ENCODE measurements at regions not wholly inside any gene's neighbourhood (a gene's known extent, or its start where the extent isn't known, plus 50 kb on each side); places are given as distances from the start of the nearest gene placed in this dataset.

DNA sequence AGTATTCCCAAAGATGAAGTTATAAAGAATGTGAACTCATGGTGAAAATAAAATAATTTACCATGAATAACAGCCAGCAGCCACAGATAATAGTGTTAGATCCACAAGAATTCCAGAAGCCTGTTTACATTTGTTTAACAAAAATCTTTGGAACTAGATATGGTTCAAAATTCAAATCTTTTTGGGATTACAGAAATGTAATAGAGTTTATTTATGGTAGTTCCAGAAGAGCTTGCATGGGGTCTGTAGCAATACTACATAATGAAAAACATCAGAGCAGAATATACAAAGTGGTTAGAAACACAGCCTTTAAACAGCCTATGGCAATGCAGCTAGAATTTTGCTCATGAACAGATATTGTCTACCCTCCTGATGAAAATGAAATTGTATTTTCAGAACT lies 179.1 kb downstream of the RDH14 start:
- ATAC-seq (ENCODE audit: low FRiP score) (no peak), DNase-seq (ENCODE audit: low spot score) (no peak)
- TF ChIP-seq, protein P1, sequence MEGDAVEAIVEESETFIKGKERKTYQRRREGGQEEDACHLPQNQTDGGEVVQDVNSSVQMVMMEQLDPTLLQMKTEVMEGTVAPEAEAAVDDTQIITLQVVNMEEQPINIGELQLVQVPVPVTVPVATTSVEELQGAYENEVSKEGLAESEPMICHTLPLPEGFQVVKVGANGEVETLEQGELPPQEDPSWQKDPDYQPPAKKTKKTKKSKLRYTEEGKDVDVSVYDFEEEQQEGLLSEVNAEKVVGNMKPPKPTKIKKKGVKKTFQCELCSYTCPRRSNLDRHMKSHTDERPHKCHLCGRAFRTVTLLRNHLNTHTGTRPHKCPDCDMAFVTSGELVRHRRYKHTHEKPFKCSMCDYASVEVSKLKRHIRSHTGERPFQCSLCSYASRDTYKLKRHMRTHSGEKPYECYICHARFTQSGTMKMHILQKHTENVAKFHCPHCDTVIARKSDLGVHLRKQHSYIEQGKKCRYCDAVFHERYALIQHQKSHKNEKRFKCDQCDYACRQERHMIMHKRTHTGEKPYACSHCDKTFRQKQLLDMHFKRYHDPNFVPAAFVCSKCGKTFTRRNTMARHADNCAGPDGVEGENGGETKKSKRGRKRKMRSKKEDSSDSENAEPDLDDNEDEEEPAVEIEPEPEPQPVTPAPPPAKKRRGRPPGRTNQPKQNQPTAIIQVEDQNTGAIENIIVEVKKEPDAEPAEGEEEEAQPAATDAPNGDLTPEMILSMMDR (IDR thresholded peaks at IDR 0.05), result no peak

DNA sequence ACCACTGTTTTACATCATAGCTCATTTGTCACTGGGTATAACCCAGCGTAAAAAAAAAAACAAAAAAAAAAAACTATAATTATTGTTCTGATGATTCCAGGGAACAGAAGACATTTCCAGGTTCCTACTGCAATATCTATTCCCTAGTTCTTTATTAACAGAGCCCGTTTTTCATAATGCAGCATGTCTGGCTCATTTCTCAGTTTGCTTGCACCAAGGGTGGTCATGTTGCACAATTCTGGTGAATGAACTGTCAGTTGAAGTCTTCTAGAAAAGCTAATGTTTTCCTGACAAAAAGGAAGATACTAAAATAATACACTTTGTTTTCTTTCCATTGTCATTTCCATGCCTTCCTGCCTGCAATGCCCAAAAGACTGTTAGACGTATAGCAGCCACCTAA lies 180.1 kb downstream of the RDH14 start:
- TF ChIP-seq, protein P1 (IDR thresholded peaks at IDR 0.05), result no peak
- ATAC-seq (ENCODE audit: low FRiP score), result no peak
- DNase-seq (ENCODE audit: low spot score), result no peak

DNA sequence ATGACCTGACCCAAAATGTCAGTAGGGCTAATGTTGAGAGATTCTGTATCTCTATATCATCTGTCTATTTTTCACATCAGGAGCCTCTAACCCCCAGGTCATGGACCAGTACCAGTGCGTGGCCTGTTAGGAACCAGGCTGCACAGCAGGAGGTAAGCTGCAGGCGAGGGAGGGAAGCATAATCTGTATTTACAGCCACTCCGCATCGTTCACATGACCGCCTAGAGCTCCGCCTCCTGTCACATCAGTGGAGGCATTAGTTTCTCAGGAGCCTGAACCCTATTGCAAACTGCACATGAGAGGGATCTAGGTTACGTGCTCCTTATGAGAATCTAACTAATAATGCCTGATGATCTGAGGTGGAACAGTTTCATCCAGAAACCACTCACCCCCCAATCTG lies 180.6 kb downstream of the RDH14 start:
- ATAC-seq (ENCODE audit: low FRiP score) (no peak), DNase-seq (ENCODE audit: low spot score) (no peak)
- TF ChIP-seq, protein P1 (IDR thresholded peaks at IDR 0.05), result no peak

DNA sequence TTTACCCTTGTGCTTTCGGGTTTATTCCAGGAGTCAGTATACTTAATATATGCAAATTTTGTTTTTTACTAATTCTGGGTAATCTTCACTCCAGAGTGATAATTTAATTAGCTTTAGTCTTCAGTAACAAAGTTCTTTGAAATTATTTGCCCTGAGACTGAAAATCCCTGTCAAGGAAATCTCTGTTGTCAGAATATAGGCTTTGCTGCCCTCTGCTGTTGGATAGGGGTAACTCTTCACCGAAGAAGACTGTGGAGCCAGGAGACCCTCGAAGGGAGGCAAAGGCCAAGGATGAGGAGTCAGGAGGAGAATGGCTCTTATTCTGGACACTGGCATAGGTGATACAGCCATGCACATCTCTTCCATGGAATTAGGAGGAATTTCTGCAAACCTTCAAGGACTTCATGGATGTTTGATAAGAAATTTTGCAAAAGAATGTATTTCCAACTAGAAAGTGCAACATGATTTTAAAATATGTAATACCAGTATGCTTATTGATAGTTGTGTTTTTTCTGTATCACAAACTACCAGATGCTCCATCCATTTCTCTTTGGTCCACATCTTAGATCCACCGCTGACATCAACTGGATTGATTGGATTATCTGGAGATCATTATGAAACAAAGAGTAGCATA lies 182.3 kb downstream of the RDH14 start:
- DNase-seq (ENCODE audit: low spot score), result no peak
- ATAC-seq (ENCODE audit: low FRiP score), result no peak
- TF ChIP-seq, protein P1 (IDR thresholded peaks at IDR 0.05), result no peak

DNA sequence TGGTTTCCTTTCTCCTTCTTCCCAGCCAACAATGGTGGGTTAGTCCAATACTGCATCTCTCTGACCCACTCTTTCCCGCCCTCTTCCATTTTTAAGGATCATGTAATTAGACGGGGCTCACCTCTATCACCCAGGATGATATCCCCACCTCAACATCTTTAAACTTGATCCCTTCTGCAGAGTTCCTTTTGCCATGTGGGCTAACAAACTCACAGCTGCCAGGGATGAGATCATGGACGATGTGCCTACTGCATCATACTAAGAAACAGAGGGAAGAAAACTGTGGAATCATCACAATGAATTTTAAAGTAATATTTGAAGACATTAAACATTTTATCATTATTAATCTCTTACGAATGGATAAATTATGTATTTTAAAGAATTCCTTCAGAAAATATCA lies 183.5 kb downstream of the RDH14 start:
- TF ChIP-seq, protein P1 (IDR thresholded peaks at IDR 0.05), result no peak
- no peak for DNase-seq (ENCODE audit: low spot score)
- no peak for ATAC-seq (ENCODE audit: low FRiP score)

DNA sequence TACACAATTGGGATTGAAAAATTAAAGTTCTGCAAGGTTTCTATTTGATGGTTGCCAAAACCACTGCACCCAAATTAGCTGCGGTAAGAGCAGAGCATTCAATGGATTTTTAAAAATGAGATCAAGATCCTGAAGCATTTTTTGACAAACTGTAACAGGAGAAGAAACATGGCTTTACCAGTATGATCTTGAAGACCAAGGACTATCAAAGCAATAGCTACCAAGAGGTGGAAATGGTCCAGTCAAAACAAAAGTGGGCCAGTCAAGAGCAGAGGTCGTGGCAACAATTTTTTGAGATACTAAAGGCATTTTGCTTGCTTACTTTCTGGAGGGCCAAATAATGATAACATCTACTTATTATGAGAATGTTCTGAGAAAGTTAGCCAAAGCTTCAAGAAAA lies 186.8 kb downstream of the RDH14 start:
- no peak for DNase-seq (ENCODE audit: low spot score)
- no peak for ATAC-seq (ENCODE audit: low FRiP score)
- TF ChIP-seq, protein P1 (IDR thresholded peaks at IDR 0.05), result no peak

DNA sequence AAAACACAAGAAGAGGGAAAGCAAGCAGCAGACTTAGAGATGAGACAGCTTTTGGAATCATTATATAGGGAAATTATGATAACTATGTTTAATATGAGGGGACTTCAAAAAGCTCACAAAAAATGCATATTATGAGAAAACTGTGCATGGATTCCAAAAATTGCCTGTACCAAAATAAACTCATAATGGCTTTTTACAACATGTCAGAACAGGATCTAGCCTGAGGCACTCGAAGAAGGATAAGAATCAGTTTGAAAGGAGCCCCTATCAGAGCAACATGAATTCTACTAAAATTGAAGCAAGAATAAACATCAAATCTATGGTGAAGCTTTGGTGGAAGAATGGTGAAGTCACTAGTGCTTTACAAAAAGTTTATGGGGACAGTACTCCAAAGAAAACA lies 187.4 kb downstream of the RDH14 start:
- no peak for DNase-seq (ENCODE audit: low spot score)
- TF ChIP-seq, protein P1 (IDR thresholded peaks at IDR 0.05), result no peak
- ATAC-seq (ENCODE audit: low FRiP score), result no peak
